T-cell (primary cell): ENCODE measurements at regions not wholly inside any gene's neighbourhood (a gene's known extent, or its start where the extent isn't known, plus 50 kb on each side); places are given as distances from the start of the nearest gene placed in this dataset.

Source experiments
- ATAC-seq, 4 experiments: fragments of 200-7000 bp in 3 of 4; fragments of 150-1000 bp in 1 of 4; cut with Tn5 transposase; replicated peaks in 1 of 4; 1 replicate in 3 of 4; 2 replicates in 1 of 4; pipeline ENCODE4 v1.10.0; 2021; ENCODE audit warnings: moderate library complexity in 3 of 4, mild to moderate bottlenecking in 2 of 4, moderate number of reproducible peaks in 1 of 4
- CTCF ChIA-PET, 2 donors: fragments of 300-600 bp; sonication (Branson Sonifier 250); formaldehyde crosslinking; loops; one replicate each; lab custom pipeline; 2022; ENCODE audit warnings: antibody characterized with exemption in 2 of 2; lab: Charles Lee
- POLR2A ChIA-PET, 2 donors: fragments of 300-600 bp; sonication (Branson Sonifier 250); formaldehyde crosslinking; loops; one replicate each; lab custom pipeline; 2022; ENCODE audit warnings: antibody characterized with exemption in 2 of 2; lab: Charles Lee
- DNase-seq, 35 experiments: peaks; one replicate each; pipeline versions ENCODE4 v3.0.0 to v3.0.0-alpha.2; 2013 to 2023
- H3K27ac ChIP-seq: one replicate; pipeline ENCODE4 v1.5.1; 2013; ENCODE audit warnings: low read length
- H3K27me3 ChIP-seq, 2 experiments: replicated peaks in 1 of 2; 1 replicate in 1 of 2; 2 replicates in 1 of 2; pipeline versions ENCODE4 v1.6.1 to v1.7.0; 2013; ENCODE audit warnings: low read length in 1 of 2, mixed read lengths in 1 of 2; ENCODE audit not compliant: control insufficient read depth in 2 of 2, insufficient read depth in 2 of 2; ENCODE audit errors: extremely low read depth in 1 of 2
- H3K36me3 ChIP-seq, 2 donors: 1 replicate in 1 of 2; 2 replicates in 1 of 2; pipeline versions ENCODE4 v1.6.1 to v1.7.0; 2013; ENCODE audit warnings: low read length in 1 of 2; ENCODE audit not compliant: control insufficient read depth in 2 of 2, insufficient read depth in 1 of 2; ENCODE audit errors: extremely low read depth in 1 of 2
- H3K4me1 ChIP-seq, 2 experiments: 1 replicate in 1 of 2; 2 replicates in 1 of 2; pipeline versions ENCODE4 v1.6.1 to v1.7.0; 2013; ENCODE audit warnings: low read length in 2 of 2, mixed read lengths in 1 of 2; ENCODE audit not compliant: insufficient read depth in 2 of 2, control insufficient read depth in 1 of 2; ENCODE audit errors: extremely low read depth in 1 of 2
- H3K4me3 ChIP-seq, 2 donors: 1 replicate in 1 of 2; 2 replicates in 1 of 2; pipeline versions ENCODE4 v1.5.1 to v1.7.0; 2013; ENCODE audit warnings: mild to moderate bottlenecking in 2 of 2, low read length in 1 of 2, moderate library complexity in 1 of 2; ENCODE audit not compliant: control insufficient read depth in 1 of 2; ENCODE audit errors: extremely low read depth in 1 of 2
- H3K9me3 ChIP-seq: 2 replicates; pipeline ENCODE4 v1.7.0; 2013
- H3K27ac Mint-ChIP-seq, 2 donors: one replicate each; pipeline ENCODE4 v1.8.0; 2020 to 2021; ENCODE audit warnings: mild to moderate bottlenecking in 2 of 2, mixed read lengths in 2 of 2
- H3K27me3 Mint-ChIP-seq, 2 donors: one replicate each; pipeline ENCODE4 v1.8.0; 2021 to 2022; ENCODE audit warnings: mixed read lengths in 2 of 2
- H3K36me3 Mint-ChIP-seq: one replicate; pipeline ENCODE4 v1.8.0; 2021; ENCODE audit warnings: mixed read lengths
- H3K4me1 Mint-ChIP-seq, 3 donors: one replicate each; pipeline ENCODE4 v1.8.0; 2020 to 2022; ENCODE audit warnings: mixed read lengths in 3 of 3, mild to moderate bottlenecking in 1 of 3
- H3K4me3 Mint-ChIP-seq, 3 donors: one replicate each; pipeline ENCODE4 v1.8.0; 2020 to 2022; ENCODE audit warnings: mild to moderate bottlenecking in 3 of 3, mixed read lengths in 3 of 3, moderate library complexity in 3 of 3
- H3K9me3 Mint-ChIP-seq, 3 donors: one replicate each; pipeline ENCODE4 v1.8.0; 2020 to 2022; ENCODE audit warnings: mixed read lengths in 3 of 3
- WGBS: methylation state at CpG from one replicate; pipeline ENCODE4 v1.1.5; 2013; ENCODE audit warnings: missing lambda C conversion rate; ENCODE audit not compliant: insufficient coverage; 5-methylcytosine and 5-hydroxymethylcytosine counted together

GRCh38 chr18:67845035-67845434, 328.5 kb upstream of the DSEL start:
- POLR2A ChIA-PET, result interaction anchor here in 1 of 2 donors (0.6 kb wide), 1 partner anchor 21 kb away, joined by 3 read pairs; no protein-coding TSS in a partner anchor
- Mint-ChIP-seq H3K27me3 (peaks cover 0 to 3% of the 10 kb centered on the region in 2 donors), H3K9me3 (no peaks in the 10 kb centered on the region), H3K27ac (no peak overlapping the region), H3K36me3 (no peaks in the 10 kb centered on the region), H3K4me1 (no peaks in the 10 kb centered on the region), H3K4me3 (no peak overlapping the region)
- no peaks in the 10 kb centered on the region for H3K9me3 ChIP-seq
- H3K27me3 ChIP-seq, result peaks cover 0 to 9% of the 10 kb centered on the region in 2 experiments
- H3K36me3 ChIP-seq, result no peaks in the 10 kb centered on the region
- no peak overlapping the region for H3K27ac ChIP-seq
- CTCF ChIA-PET, result no interaction called here
- no peaks in the 10 kb centered on the region for H3K4me1 ChIP-seq
- ATAC-seq, result no peak
- no peak overlapping the region for H3K4me3 ChIP-seq
- DNase-seq, result no peak

GRCh38 chr18:67840379-67840778, 323.9 kb upstream of the DSEL start:
- H3K27ac Mint-ChIP-seq, result no peak overlapping the region
- CTCF ChIA-PET, result no interaction called here

GRCh38 chr18:67818432-67818831, 301.9 kb upstream of the DSEL start:
- H3K4me3 ChIP-seq, result no peak overlapping the region
- no CpG with 5 or more reads among the region's 2 CpGs for WGBS
- no peaks in the 10 kb centered on the region for H3K4me1 ChIP-seq
- no peaks in the 10 kb centered on the region for H3K27me3 ChIP-seq
- H3K27me3 Mint-ChIP-seq, result peaks cover 0 to 8% of the 10 kb centered on the region in 2 donors
- ATAC-seq (no peak), DNase-seq (no peak)
- no peaks in the 10 kb centered on the region for H3K9me3 ChIP-seq
- no peaks in the 10 kb centered on the region for H3K4me1 Mint-ChIP-seq
- no peaks in the 10 kb centered on the region for H3K36me3 ChIP-seq
- H3K27ac Mint-ChIP-seq, result no peak overlapping the region
- H3K36me3 Mint-ChIP-seq, result no peaks in the 10 kb centered on the region
- POLR2A ChIA-PET, result no interaction called here
- CTCF ChIA-PET, result no interaction called here
- H3K27ac ChIP-seq, result no peak overlapping the region
- H3K4me3 Mint-ChIP-seq, result no peak overlapping the region
- H3K9me3 Mint-ChIP-seq, result peaks cover 0 to 4% (median 0%) of the 10 kb centered on the region in 3 donors

More at GRCh38 chr18:67840379-67840778, 323.9 kb upstream of the DSEL start:
- Histone ChIP-seq H3K4me1 (no peaks in the 10 kb centered on the region), H3K27me3 (no peaks in the 10 kb centered on the region), H3K36me3 (no peaks in the 10 kb centered on the region), H3K9me3 (no peaks in the 10 kb centered on the region), H3K4me3 (no peak overlapping the region), H3K27ac (no peak overlapping the region)
- Mint-ChIP-seq H3K27me3 (peaks cover 0 to 4% of the 10 kb centered on the region in 2 donors), H3K4me1 (no peaks in the 10 kb centered on the region), H3K9me3 (peaks cover 0 to 4% (median 0%) of the 10 kb centered on the region in 3 donors), H3K36me3 (no peaks in the 10 kb centered on the region), H3K4me3 (no peak overlapping the region)
- 86% methylated on average over 2 of the region's 5 CpGs for WGBS
- no peak for DNase-seq
- POLR2A ChIA-PET, result no interaction called here
- ATAC-seq, result no peak

- H3K27me3 ChIP-seq, result no peaks in the 10 kb centered on the region
- Mint-ChIP-seq H3K27ac (no peak overlapping the region), H3K4me3 (no peak overlapping the region), H3K36me3 (no peaks in the 10 kb centered on the region), H3K27me3 (peaks cover 0 to 3% of the 10 kb centered on the region in 2 donors), H3K9me3 (no peaks in the 10 kb centered on the region), H3K4me1 (no peaks in the 10 kb centered on the region)
- no peak overlapping the region for H3K27ac ChIP-seq
- H3K4me1 ChIP-seq, result no peaks in the 10 kb centered on the region
- H3K9me3 ChIP-seq, result no peaks in the 10 kb centered on the region
- no peak overlapping the region for H3K4me3 ChIP-seq
- DNase-seq, result no peak
- ChIA-PET CTCF (no interaction called here), POLR2A (no interaction called here)
- no peak for ATAC-seq
- no CpG with 5 or more reads among the region's 1 CpG for WGBS
- no peaks in the 10 kb centered on the region for H3K36me3 ChIP-seq
These were observed 298.8 kb upstream of the DSEL start for GRCh38 chr18:67815280-67815679.

GRCh38 chr18:67813380-67814028, 297.0 kb upstream of the DSEL start:
- CTCF ChIA-PET, result interaction anchor here in 1 of 2 donors (0.5 kb wide), 1 partner anchor 9 kb away, joined by 3 read pairs; no protein-coding TSS in a partner anchor
- H3K36me3 ChIP-seq, result no peaks in the 10 kb centered on the region
- H3K27me3 ChIP-seq, result no peaks in the 10 kb centered on the region
- no CpG with 5 or more reads among the region's 4 CpGs for WGBS
- Mint-ChIP-seq H3K27me3 (no peaks in the 10 kb centered on the region), H3K9me3 (no peaks in the 10 kb centered on the region), H3K4me3 (no peak overlapping the region), H3K4me1 (no peaks in the 10 kb centered on the region), H3K36me3 (no peaks in the 10 kb centered on the region), H3K27ac (no peak overlapping the region)
- H3K9me3 ChIP-seq, result no peaks in the 10 kb centered on the region
- no peak overlapping the region for H3K27ac ChIP-seq
- no peaks in the 10 kb centered on the region for H3K4me1 ChIP-seq
- ATAC-seq (no peak), DNase-seq (no peak)
- H3K4me3 ChIP-seq, result no peak overlapping the region
- POLR2A ChIA-PET, result interaction anchor here in 1 of 2 donors (0.7 kb wide), 1 partner anchor 296 kb away, joined by 3 read pairs; no protein-coding TSS in a partner anchor

GRCh38 chr18:67805261-67805660, 288.7 kb upstream of the DSEL start:
- POLR2A ChIA-PET, result no interaction called here
- Mint-ChIP-seq H3K27ac (no peak overlapping the region), H3K27me3 (no peaks in the 10 kb centered on the region), H3K4me1 (no peaks in the 10 kb centered on the region), H3K4me3 (no peak overlapping the region), H3K9me3 (peaks cover 0 to 6% (median 0%) of the 10 kb centered on the region in 3 donors), H3K36me3 (no peaks in the 10 kb centered on the region)
- ATAC-seq, result no peak
- Histone ChIP-seq H3K9me3 (no peaks in the 10 kb centered on the region), H3K27ac (no peak overlapping the region), H3K36me3 (no peaks in the 10 kb centered on the region), H3K4me1 (no peaks in the 10 kb centered on the region), H3K4me3 (no peak overlapping the region), H3K27me3 (no peaks in the 10 kb centered on the region)
- DNase-seq, result peak in 2 of 35 experiments; percentile 1 to 4
- 47% methylated on average over 3 of the region's 6 CpGs for WGBS
- CTCF ChIA-PET, result no interaction called here
